Immature natural killer cell (primary cell): ENCODE measurements at regions not wholly inside any gene's neighbourhood (a gene's known extent, or its start where the extent isn't known, plus 50 kb on each side); places are given as distances from the start of the nearest gene placed in this dataset.

Experiments
- DNase-seq, 3 donors: peaks; one replicate each; pipeline ENCODE4 v3.0.0; 2022; ENCODE audit warnings: mixed read lengths in 1 of 3
- H3K27ac Mint-ChIP-seq, 6 donors: one replicate each; pipeline ENCODE4 v1.8.0; 2020; ENCODE audit warnings: mixed read lengths in 6 of 6, mild to moderate bottlenecking in 5 of 6, inconsistent platforms in 4 of 6, moderate library complexity in 3 of 6
- H3K27me3 Mint-ChIP-seq, 3 donors: one replicate each; pipeline ENCODE4 v1.8.0; 2020 to 2021; ENCODE audit warnings: low read depth in 3 of 3, mild to moderate bottlenecking in 3 of 3, mixed read lengths in 3 of 3, moderate library complexity in 3 of 3, inconsistent platforms in 1 of 3
- H3K36me3 Mint-ChIP-seq, 3 donors: one replicate each; pipeline ENCODE4 v1.8.0; 2020; ENCODE audit warnings: mixed read lengths in 3 of 3, inconsistent platforms in 2 of 3, mild to moderate bottlenecking in 2 of 3
- H3K4me1 Mint-ChIP-seq, 2 donors: one replicate each; pipeline ENCODE4 v1.8.0; 2020; ENCODE audit warnings: inconsistent platforms in 2 of 2, mild to moderate bottlenecking in 2 of 2, mixed read lengths in 2 of 2, moderate library complexity in 1 of 2
- H3K4me3 Mint-ChIP-seq, 5 donors: one replicate each; pipeline ENCODE4 v1.8.0; 2020; ENCODE audit warnings: mild to moderate bottlenecking in 5 of 5, mixed read lengths in 5 of 5, inconsistent platforms in 3 of 5, moderate library complexity in 3 of 5
- H3K9me3 Mint-ChIP-seq, 6 donors: one replicate each; pipeline ENCODE4 v1.8.0; 2020; ENCODE audit warnings: mild to moderate bottlenecking in 6 of 6, mixed read lengths in 6 of 6, inconsistent platforms in 4 of 6, moderate library complexity in 3 of 6

DNA sequence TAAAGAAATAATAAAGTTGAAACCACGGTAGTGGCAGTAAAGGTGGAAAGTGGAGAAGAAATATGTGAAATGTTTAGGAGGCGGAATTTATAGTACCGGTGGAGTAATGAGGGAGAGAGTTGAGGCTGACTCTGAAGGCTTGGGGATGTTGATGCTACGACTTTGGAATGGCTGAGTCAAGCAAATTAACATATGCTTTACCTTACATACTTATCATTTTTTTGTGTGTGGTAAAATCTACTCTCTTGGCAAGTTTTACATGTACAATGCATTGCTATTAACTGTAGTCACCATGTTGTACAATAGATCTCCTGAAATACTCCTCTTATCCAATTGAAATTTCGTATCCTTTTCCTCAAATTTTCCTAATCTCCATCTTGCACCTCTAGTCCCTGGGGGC is 179.0 kb downstream of the TAF11L14 start:
- DNase-seq = no peak
- no peak overlapping the region for H3K27ac Mint-ChIP-seq
- no peaks in the 10 kb centered on the region for H3K36me3 Mint-ChIP-seq
- H3K9me3 Mint-ChIP-seq = peaks cover 2 to 27% (median 11%) of the 10 kb centered on the region in 6 donors
- H3K27me3 Mint-ChIP-seq = peaks cover 0 to 2% (median 0%) of the 10 kb centered on the region in 3 donors
- H3K4me1 Mint-ChIP-seq = no peaks in the 10 kb centered on the region
- H3K4me3 Mint-ChIP-seq = no peak overlapping the region

DNA sequence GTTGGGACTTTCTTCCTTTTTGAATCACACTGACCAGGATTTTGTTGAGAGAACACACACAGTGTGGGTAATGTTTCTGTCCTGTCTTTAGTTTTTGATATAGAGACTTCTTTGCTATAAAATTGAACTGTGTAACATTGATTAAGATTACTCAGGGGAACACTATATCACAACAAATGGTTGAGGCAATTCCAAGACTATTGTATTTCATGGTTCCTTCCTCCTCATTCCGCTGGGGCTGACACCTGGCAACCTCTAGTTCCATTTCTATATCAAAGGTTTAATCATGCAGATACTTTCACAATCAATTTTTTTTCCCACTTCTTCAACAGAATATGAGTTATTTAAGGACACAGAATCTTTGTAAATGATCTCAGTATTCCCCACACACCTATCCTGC is 182.2 kb downstream of the TAF11L14 start:
- Mint-ChIP-seq H3K4me1 (no peaks in the 10 kb centered on the region), H3K36me3 (no peaks in the 10 kb centered on the region), H3K27ac (no peak overlapping the region), H3K4me3 (no peak overlapping the region), H3K9me3 (peaks cover 2 to 48% (median 18%) of the 10 kb centered on the region in 6 donors), H3K27me3 (peaks cover 0 to 2% (median 0%) of the 10 kb centered on the region in 3 donors)
- no peak for DNase-seq

DNA sequence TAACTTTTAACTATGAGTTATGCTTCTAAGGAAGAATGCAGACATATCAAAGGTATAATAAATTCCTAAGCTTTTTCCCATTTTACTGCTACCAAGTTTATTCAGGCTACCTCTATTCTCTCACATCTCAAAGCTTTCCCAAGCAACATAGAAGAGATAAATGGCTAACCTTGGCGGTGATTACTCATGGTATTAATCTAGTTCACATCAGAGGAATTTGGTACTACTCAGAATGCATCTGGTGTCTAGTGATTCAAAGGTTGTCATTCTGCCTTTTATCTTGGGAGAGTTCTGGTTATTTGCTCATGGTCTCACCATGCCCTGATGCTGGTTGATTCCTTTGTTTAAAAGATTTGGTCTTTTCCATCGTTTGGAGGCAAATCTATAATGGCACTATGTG is 182.7 kb downstream of the TAF11L14 start:
- H3K27ac Mint-ChIP-seq = no peak overlapping the region
- peaks cover 0 to 2% (median 0%) of the 10 kb centered on the region in 3 donors for H3K27me3 Mint-ChIP-seq
- peaks cover 2 to 48% (median 18%) of the 10 kb centered on the region in 6 donors for H3K9me3 Mint-ChIP-seq
- H3K4me3 Mint-ChIP-seq = no peak overlapping the region
- no peaks in the 10 kb centered on the region for H3K36me3 Mint-ChIP-seq
- DNase-seq = no peak
- no peaks in the 10 kb centered on the region for H3K4me1 Mint-ChIP-seq

DNA sequence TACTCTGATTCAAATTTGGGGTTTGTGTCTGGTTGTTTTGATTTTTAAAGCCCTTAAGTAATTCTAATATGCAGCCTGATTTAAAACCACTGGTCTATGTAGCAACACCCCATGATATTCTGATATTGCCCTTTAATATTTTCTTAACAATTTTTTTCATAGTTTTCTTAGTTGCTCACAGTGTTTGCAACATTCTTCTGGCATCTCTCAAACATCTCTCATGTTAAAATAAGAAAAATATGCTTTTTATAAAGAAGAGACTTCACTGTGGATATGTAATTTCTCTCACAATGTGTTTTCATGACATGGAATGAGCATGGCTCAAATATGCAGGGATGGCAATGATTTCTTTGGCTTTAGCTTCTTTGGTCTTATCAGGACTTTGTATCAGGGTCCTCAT is 183.7 kb downstream of the TAF11L14 start:
- H3K27ac Mint-ChIP-seq = no peak overlapping the region
- DNase-seq = no peak
- no peaks in the 10 kb centered on the region for H3K4me1 Mint-ChIP-seq
- H3K27me3 Mint-ChIP-seq = peaks cover 0 to 2% (median 0%) of the 10 kb centered on the region in 3 donors
- no peak overlapping the region for H3K4me3 Mint-ChIP-seq
- no peaks in the 10 kb centered on the region for H3K36me3 Mint-ChIP-seq
- H3K9me3 Mint-ChIP-seq = peaks cover 2 to 44% (median 20%) of the 10 kb centered on the region in 6 donors

DNA sequence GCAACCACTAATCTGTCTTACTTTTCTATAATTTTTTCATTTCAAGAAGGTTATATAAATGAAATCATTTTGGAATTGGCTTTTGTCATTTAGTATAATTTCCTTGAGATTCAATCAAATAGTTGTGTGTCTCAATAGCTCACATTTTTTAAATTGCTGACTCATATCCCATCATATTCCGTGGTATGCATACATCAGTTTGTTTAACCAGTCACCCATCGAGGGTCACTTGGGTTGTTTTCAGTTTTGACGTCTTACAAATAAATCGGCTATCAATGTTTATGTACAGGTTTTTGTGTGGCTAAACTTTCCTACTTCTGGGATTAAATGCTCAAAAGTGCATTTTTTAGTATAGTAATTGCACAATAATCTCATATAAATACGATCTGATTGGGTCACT is 185.5 kb downstream of the TAF11L14 start:
- H3K27ac Mint-ChIP-seq = no peak overlapping the region
- DNase-seq = no peak
- no peak overlapping the region for H3K4me3 Mint-ChIP-seq
- H3K36me3 Mint-ChIP-seq = no peaks in the 10 kb centered on the region
- H3K27me3 Mint-ChIP-seq = no peaks in the 10 kb centered on the region
- H3K4me1 Mint-ChIP-seq = no peaks in the 10 kb centered on the region
- peaks cover 13 to 55% (median 29%) of the 10 kb centered on the region in 6 donors for H3K9me3 Mint-ChIP-seq

DNA sequence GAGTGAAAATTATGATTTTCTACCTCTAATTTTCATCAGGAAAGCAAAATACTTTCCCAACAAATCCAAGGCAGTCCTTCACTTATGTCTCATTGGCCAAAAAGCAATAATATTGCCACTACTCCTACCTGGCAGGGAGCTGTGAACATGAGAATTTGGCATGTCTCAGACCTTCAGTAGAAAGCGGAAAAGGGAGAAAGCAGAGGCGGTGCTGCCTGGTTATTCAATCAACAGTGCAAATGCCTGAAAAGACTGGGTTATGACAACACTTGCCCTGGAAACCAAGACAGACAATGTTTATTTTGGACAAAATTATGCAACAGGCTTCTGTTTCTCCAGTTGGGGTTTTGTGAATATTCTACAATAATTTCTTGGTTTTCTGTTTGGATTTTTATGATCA is 194.4 kb downstream of the TAF11L14 start:
- no peaks in the 10 kb centered on the region for H3K4me1 Mint-ChIP-seq
- no peak for DNase-seq
- peaks cover 16 to 50% (median 42%) of the 10 kb centered on the region in 6 donors for H3K9me3 Mint-ChIP-seq
- peaks cover 0 to 3% (median 2%) of the 10 kb centered on the region in 3 donors for H3K27me3 Mint-ChIP-seq
- H3K36me3 Mint-ChIP-seq = no peaks in the 10 kb centered on the region
- no peak overlapping the region for H3K4me3 Mint-ChIP-seq
- H3K27ac Mint-ChIP-seq = no peak overlapping the region

DNA sequence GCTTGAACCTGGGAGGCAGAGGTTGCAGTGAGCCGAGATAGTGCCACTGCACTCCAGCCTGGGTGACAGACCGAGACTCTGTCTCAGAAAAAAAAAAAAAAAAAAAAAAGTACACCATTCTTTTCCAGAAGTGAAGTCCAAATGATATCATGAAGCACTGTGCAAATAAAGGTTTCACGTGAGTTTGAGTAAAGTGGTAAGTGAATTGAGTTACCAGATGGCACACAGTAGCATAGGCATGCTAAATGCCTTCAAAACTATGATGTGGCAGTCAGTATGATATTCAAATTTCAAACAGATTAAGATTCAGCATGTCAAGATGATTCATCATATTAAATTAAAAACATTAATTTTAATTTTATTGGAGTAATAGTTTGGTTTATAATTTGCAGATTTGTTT is 195.2 kb downstream of the TAF11L14 start:
- Mint-ChIP-seq H3K27ac (no peak overlapping the region), H3K9me3 (peaks cover 16 to 44% (median 36%) of the 10 kb centered on the region in 6 donors), H3K36me3 (no peaks in the 10 kb centered on the region), H3K4me3 (no peak overlapping the region), H3K27me3 (peaks cover 0 to 3% (median 2%) of the 10 kb centered on the region in 3 donors), H3K4me1 (no peaks in the 10 kb centered on the region)
- DNase-seq = no peak

DNA sequence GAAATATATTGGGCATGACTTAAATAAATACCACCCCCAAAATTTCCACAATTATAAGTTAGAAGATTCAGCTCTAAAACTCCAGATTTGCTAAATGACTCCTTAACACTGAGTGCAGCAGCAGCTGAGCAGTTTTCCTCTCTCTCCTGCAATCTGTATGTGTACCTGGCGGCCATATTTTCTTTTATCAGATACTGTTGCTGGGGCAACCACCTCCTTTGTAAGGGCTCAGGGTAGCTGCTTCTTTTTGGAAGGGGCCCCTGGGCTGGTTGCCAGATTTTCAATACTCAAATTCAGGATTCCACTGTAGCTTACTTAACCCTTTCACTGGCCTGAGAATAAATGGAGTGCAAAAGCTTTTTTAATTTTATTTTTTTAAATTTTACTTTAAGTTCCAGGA is 197.0 kb downstream of the TAF11L14 start:
- DNase-seq = no peak
- peaks cover 9 to 40% (median 30%) of the 10 kb centered on the region in 6 donors for H3K9me3 Mint-ChIP-seq
- H3K36me3 Mint-ChIP-seq = no peaks in the 10 kb centered on the region
- H3K4me1 Mint-ChIP-seq = no peaks in the 10 kb centered on the region
- peaks cover 0 to 3% (median 2%) of the 10 kb centered on the region in 3 donors for H3K27me3 Mint-ChIP-seq
- no peak overlapping the region for H3K27ac Mint-ChIP-seq
- no peak overlapping the region for H3K4me3 Mint-ChIP-seq

DNA sequence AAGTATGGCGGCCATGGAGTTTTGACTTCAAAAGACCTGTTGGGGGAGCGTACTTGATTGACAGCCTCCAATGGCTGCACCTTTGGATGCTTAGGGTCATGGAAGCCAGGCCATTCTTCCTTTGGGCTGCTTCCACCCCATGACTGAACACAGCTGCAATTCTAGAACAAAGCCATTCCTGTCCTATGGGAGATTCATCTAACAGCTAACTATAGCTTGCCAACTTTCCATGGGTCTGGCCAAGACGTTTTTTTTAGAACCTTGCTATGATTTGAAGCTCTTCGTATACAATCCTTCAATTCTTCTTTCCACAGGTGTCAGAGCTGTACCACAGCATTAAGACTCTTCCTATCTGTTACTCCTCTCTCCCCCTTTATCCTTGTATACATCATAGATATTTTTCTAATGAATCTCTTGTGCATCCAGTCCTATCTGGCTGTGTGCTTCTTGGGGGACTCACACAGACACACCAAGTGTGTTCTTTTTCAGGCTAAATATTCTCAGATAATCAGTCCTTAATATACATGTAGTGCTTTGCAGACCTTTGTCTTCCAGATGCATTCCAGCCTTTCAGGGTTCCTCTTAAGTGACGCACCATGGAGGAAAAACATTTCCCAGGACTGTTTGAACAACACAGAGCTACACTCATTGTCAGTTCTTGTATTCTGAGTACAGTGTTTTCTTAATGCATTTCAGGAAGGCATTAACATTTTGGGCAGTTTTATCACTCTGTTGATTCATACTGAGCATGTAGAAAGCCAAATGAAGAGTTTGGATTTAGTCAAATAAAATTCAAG is 198.9 kb downstream of the TAF11L14 start:
- H3K4me3 Mint-ChIP-seq = no peak overlapping the region

DNA sequence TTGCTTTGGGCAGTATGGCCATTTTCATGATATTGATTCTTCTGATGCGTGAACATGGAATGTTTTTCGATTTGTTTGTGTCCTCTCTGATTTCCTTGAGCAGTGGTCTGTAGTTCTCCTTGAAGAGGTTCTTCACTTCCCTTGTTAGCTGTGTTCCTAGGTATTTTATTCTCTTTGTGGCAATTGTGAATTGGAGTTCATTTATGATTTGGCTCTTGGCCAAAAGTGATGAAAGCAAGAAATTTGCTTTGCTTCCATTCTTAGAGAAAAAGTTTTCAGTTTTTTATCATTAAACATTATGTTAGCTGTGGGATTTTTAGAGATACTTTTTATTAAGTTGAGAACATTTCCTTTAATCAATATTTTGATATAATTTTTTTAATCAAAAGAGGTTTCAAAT is 203.5 kb downstream of the TAF11L14 start:
- Mint-ChIP-seq H3K4me3 (no peak overlapping the region), H3K27me3 (peaks cover 0 to 4% (median 0%) of the 10 kb centered on the region in 3 donors), H3K27ac (no peak overlapping the region), H3K9me3 (peaks cover 5 to 55% (median 28%) of the 10 kb centered on the region in 6 donors), H3K36me3 (no peaks in the 10 kb centered on the region), H3K4me1 (no peaks in the 10 kb centered on the region)
- no peak for DNase-seq

More for the DNA sequence above, 198.9 kb downstream of the TAF11L14 start:
- H3K27ac Mint-ChIP-seq = no peak overlapping the region
- no peak for DNase-seq
- peaks cover 0 to 2% (median 0%) of the 10 kb centered on the region in 3 donors for H3K27me3 Mint-ChIP-seq
- H3K36me3 Mint-ChIP-seq = no peaks in the 10 kb centered on the region
- H3K9me3 Mint-ChIP-seq = peaks cover 5 to 48% (median 33%) of the 10 kb centered on the region in 6 donors
- no peaks in the 10 kb centered on the region for H3K4me1 Mint-ChIP-seq

DNA sequence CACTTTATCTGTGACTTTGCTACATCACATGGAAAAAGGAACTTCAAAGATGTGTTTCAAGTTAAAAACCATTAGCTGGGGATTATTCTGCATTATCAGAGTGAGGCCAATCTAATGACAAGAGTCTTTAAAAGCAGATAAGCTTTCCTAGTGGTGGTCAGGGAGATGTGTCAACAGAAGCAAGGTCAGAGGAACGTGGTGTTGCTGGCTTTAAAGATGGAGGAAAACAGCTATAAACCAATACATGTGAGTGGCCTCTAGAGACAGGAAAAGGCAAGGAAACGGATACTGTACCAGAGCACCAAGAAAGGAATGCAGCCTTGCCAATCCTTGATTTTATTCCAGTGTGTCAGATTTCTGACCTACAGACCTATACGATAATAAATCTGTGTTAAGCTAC is 204.2 kb downstream of the TAF11L14 start:
- Mint-ChIP-seq H3K27ac (no peak overlapping the region), H3K36me3 (no peaks in the 10 kb centered on the region), H3K27me3 (peaks cover 0 to 4% (median 0%) of the 10 kb centered on the region in 3 donors), H3K9me3 (peaks cover 5 to 56% (median 29%) of the 10 kb centered on the region in 6 donors), H3K4me3 (no peak overlapping the region), H3K4me1 (no peaks in the 10 kb centered on the region)
- DNase-seq = no peak

DNA sequence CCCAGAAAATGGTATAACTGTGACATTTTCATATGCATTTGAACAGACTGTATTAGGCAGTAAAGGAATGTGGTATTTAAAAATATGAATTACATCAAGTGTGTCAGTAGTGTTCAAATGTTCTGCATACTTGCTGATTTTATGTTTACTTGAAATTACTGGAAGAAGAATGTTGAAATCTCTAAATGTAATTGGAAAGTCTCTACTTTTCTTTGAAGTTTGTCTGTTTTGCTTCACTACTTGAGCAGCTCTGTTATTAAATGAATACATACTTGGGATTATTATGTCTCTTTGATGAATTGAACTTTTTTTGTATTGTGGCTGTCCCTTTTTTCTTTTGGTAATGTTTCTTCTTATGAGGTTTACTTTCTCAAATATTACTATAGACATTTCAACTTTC is 205.6 kb downstream of the TAF11L14 start:
- Mint-ChIP-seq H3K9me3 (peaks cover 2 to 63% (median 36%) of the 10 kb centered on the region in 6 donors), H3K36me3 (no peaks in the 10 kb centered on the region), H3K27ac (no peak overlapping the region), H3K27me3 (peaks cover 0 to 4% (median 0%) of the 10 kb centered on the region in 3 donors), H3K4me3 (no peak overlapping the region), H3K4me1 (no peaks in the 10 kb centered on the region)
- DNase-seq = no peak

DNA sequence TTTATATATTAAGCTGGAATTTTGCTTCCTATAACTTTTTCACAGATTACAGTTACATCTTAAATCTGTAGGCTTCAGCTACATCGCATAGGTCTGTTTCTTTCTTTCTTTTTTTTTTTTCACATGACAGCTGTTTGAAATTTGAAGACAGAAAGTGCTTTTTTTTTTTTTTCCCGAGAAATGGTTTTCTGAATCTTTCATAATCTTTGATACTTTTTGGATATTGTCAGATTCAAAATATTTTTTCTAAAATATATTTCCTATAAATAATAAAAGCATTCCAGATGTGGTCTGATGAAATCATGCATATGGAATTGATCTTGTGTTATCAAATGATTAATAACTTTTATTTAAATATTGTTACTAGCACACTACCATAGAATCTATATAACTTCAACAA is 212.2 kb downstream of the TAF11L14 start:
- DNase-seq = no peak
- Mint-ChIP-seq H3K4me3 (no peak overlapping the region), H3K27ac (no peak overlapping the region), H3K27me3 (no peaks in the 10 kb centered on the region), H3K9me3 (peaks cover 14 to 63% (median 29%) of the 10 kb centered on the region in 6 donors), H3K36me3 (no peaks in the 10 kb centered on the region), H3K4me1 (no peaks in the 10 kb centered on the region)

DNA sequence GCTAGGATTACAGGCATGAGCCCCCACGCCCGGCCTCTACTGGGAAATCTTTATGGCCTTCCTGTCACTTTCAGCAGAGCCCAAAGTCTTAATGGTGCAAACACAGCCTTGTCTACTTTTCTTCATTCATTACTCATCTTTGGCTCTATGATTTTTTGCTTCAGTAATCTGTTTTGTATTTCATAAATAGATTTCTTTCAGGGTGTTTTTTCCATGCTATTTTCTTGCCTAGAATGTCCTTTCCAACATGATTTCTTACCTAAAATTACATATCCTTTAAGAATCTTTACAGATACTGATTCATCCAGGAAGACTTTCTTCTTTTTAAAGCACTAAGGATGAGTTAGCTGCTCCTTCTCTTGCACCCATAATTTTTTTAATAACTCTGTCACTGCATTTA is 213.0 kb downstream of the TAF11L14 start:
- Mint-ChIP-seq H3K27me3 (no peaks in the 10 kb centered on the region), H3K4me1 (no peaks in the 10 kb centered on the region), H3K4me3 (no peak overlapping the region), H3K27ac (no peak overlapping the region), H3K36me3 (no peaks in the 10 kb centered on the region), H3K9me3 (peaks cover 11 to 60% (median 25%) of the 10 kb centered on the region in 6 donors)
- no peak for DNase-seq

DNA sequence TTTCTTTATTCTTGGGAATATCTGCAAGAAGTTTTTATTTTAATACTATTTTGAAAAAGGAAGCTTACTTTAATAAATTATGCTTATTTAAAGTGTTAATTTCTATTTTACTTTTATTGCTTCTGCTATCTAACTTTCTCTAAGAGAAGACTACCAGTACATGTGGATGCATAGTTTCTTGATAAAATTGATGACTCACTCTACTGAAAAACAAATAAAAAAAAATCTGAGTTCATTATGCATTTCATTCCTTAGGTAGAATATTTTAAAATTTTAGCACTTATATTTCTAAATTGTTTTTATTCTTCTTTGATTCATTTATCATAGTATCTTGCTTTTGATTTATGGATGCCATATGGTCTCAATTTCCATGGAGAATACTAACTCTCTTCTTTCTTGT is 217.9 kb downstream of the TAF11L14 start:
- DNase-seq = no peak
- H3K9me3 Mint-ChIP-seq = peaks cover 17 to 54% (median 22%) of the 10 kb centered on the region in 6 donors
- H3K27ac Mint-ChIP-seq = no peak overlapping the region
- H3K27me3 Mint-ChIP-seq = no peaks in the 10 kb centered on the region
- H3K4me1 Mint-ChIP-seq = no peaks in the 10 kb centered on the region
- no peak overlapping the region for H3K4me3 Mint-ChIP-seq
- H3K36me3 Mint-ChIP-seq = no peaks in the 10 kb centered on the region
